Karpas-422 (cell line): ENCODE measurements at regions not wholly inside any gene's neighbourhood (a gene's known extent, or its start where the extent isn't known, plus 50 kb on each side); places are given as distances from the start of the nearest gene placed in this dataset.
"Not testable (repeated sequence)": the region's sequence is repeated elsewhere in the genome, so short reads cannot be mapped to it uniquely, and the experiment has no call there.

Source experiments
- DNase-seq: peaks from one replicate; pipeline ENCODE4 v3.0.0-alpha.2; 2015
- H2AFZ ChIP-seq: fragments of 200-600 bp; sonication (generic); 2 replicates; pipeline ENCODE4 v1.6.1; 2014; ENCODE audit warnings: antibody characterized with exemption, low read length, mixed read lengths
- H3K27ac ChIP-seq: fragments of 200-600 bp; sonication (generic); 2 replicates; pipeline ENCODE4 v1.5.1; 2014; ENCODE audit warnings: mild to moderate bottlenecking, low read length, moderate library complexity
- H3K27me3 ChIP-seq: fragments of 200-600 bp; sonication (generic); 2 replicates; pipeline ENCODE4 v1.6.1; 2014; ENCODE audit warnings: low read length, mixed read lengths
- H3K36me3 ChIP-seq: fragments of 200-600 bp; sonication (generic); 2 replicates; pipeline ENCODE4 v1.6.1; 2014; ENCODE audit warnings: low read length, mixed read lengths; ENCODE audit not compliant: insufficient read depth
- H3K4me1 ChIP-seq: fragments of 200-600 bp; sonication (generic); 2 replicates; pipeline ENCODE4 v1.6.1; 2014; ENCODE audit warnings: mild to moderate bottlenecking, low read length, mixed read lengths
- H3K4me2 ChIP-seq: fragments of 200-600 bp; sonication (generic); 2 replicates; pipeline ENCODE4 v1.6.1; 2014; ENCODE audit warnings: low read length, low read depth, mild to moderate bottlenecking; ENCODE audit not compliant: poor library complexity, severe bottlenecking
- H3K4me3 ChIP-seq: fragments of 200-600 bp; sonication (generic); 2 replicates; pipeline ENCODE4 v1.5.1; 2014; ENCODE audit warnings: mild to moderate bottlenecking, antibody characterized with exemption, low read length, mixed read lengths
- H3K79me2 ChIP-seq: fragments of 200-600 bp; sonication (generic); 2 replicates; pipeline ENCODE4 v1.6.1; 2014; ENCODE audit warnings: mild to moderate bottlenecking, low read length, mixed read lengths
- H3K9ac ChIP-seq: fragments of 200-600 bp; sonication (generic); 2 replicates; pipeline ENCODE4 v1.6.0; 2014; ENCODE audit warnings: low read length
- H3K9me2 ChIP-seq: fragments of 200-600 bp; sonication (generic), shearing (Covaris generic); replicated peaks from 2 replicates; pipeline ENCODE4 v1.6.0; 2014; ENCODE audit warnings: mild to moderate bottlenecking, low read length, moderate library complexity; ENCODE audit not compliant: insufficient read depth
- H3K9me3 ChIP-seq: fragments of 300-700, 200-600 bp; sonication (generic); 2 replicates; pipeline ENCODE4 v1.6.1; 2014; ENCODE audit warnings: low read length, mixed read lengths
- H4K20me1 ChIP-seq: fragments of 200-600 bp; sonication (generic); 2 replicates; pipeline ENCODE4 v1.6.1; 2014; ENCODE audit warnings: mild to moderate bottlenecking, antibody characterized with exemption, low read length, low read depth; ENCODE audit not compliant: insufficient read depth

GRCh38 chr5:163569284-163569683 lies 63.9 kb downstream of the MAT2B start:
- H3K4me3 ChIP-seq, result no peak overlapping the region
- no peaks in the 10 kb centered on the region for H3K4me1 ChIP-seq
- H3K27ac ChIP-seq, result no peak overlapping the region
- H3K79me2 ChIP-seq, result no peaks in the 10 kb centered on the region
- no peak overlapping the region for H3K9ac ChIP-seq
- H3K27me3 ChIP-seq, result no peaks in the 10 kb centered on the region
- H4K20me1 ChIP-seq, result 0 out of 2 replicates have a peak, but pooled peaks cover 4% of the 10 kb centered on the region
- no peak overlapping the region for H2AFZ ChIP-seq
- no peaks in the 10 kb centered on the region for H3K9me3 ChIP-seq
- no peak for DNase-seq
- no peaks in the 10 kb centered on the region for H3K9me2 ChIP-seq
- H3K36me3 ChIP-seq, result no peaks in the 10 kb centered on the region
- no peak overlapping the region for H3K4me2 ChIP-seq

DNA sequence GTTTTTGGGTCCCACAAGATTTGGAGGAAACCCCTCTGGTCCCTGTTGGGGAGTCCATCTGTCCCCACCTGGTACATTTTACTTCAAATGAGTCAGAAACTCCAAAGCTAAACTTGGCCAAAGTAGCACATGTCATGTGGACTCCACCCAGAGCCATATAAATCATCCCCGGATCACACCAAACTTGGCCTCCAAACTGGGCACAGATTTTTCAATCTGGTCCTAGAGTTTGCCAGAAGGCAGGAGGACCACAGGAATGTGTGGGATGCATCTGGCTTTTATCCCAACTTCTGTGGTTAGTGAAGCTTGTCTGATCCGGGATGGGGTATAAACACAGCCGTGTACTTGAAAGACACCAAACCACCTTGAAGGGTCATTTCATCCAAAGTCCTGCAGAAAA lies 66.3 kb downstream of the MAT2B start:
- Histone ChIP-seq H4K20me1 (0 out of 2 replicates have a peak, but pooled peaks cover 4% of the 10 kb centered on the region), H3K36me3 (no peaks in the 10 kb centered on the region), H3K9ac (no peak overlapping the region), H3K9me3 (no peaks in the 10 kb centered on the region), H3K4me3 (no peak overlapping the region), H3K79me2 (no peaks in the 10 kb centered on the region), H2AFZ (no peak overlapping the region), H3K27me3 (no peaks in the 10 kb centered on the region), H3K27ac (no peak overlapping the region), H3K9me2 (no peaks in the 10 kb centered on the region), H3K4me1 (no peaks in the 10 kb centered on the region), H3K4me2 (no peak overlapping the region)
- no peak for DNase-seq

DNA sequence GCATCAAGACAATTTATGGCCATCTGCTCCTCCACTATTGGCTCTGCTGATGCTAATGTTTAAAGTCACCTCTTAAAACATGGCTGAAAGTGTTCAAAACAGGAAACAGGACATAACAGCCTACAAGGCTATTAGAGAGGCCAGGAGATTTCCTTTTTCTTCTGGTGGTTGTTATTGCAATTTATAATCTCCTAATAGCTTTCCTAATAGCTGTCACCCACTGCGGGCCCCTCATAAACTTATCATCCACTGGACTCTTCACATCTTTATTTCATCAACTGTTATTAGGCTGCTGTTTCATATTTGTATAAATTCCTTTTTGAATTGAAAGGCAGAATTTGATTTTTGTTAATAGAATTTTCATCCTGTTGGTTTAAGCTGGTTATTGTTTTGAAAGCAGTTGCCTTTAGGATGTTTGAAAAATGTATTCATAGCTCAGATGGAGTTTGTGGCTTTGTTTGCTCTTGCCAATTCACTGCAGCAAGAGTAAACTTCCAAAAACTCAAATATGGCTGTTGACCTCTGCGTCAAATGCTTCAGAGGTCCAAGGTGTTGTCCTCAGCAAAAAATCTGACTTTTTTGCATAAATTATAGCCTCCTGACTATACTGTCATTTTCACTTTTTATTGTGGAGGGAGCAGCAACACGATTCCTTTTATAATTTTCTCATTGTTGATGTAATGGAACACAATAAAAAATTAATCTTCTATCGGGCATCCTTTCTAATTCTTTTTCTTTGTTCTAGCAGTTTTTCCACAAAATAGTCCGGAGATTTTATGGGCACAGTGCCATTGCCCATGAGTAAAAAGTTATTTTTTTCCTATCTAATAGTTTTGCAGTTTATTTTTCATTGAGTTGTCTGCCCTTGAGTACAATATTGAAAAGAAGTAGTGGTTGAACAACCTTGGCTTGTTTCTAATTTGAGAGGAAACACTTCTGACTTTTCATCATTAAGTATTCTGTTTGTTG lies 69.3 kb downstream of the MAT2B start:
- DNase-seq, result no peak
- Histone ChIP-seq H3K27ac (no peak overlapping the region), H2AFZ (no peak overlapping the region), H3K4me2 (no peak overlapping the region), H3K9ac (no peak overlapping the region), H3K4me1 (no peaks in the 10 kb centered on the region), H4K20me1 (no peaks in the 10 kb centered on the region), H3K27me3 (no peaks in the 10 kb centered on the region), H3K36me3 (no peaks in the 10 kb centered on the region), H3K9me3 (no peaks in the 10 kb centered on the region), H3K79me2 (no peaks in the 10 kb centered on the region), H3K4me3 (no peak overlapping the region), H3K9me2 (no peaks in the 10 kb centered on the region)

DNA sequence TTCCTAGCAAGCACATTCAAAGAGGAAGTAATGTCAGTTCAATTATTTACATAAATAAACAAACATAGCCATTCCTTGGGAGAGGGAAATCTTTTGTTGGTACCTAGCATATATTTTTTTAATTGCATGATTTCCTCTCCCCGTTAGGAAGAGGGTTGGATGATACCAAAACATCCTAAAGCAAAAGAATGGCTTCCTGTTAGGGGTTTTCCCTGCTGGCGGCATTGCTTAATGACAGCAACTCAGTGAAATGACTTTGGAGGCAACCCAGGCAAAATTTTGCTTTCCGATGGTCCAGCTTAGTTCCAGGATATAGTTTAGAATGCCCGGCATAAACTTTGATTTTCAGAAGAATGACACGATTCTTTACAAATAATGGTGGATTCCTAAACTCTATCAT lies 73.2 kb downstream of the MAT2B start:
- no peak for DNase-seq
- no peaks in the 10 kb centered on the region for H3K9me2 ChIP-seq
- H3K79me2 ChIP-seq, result no peaks in the 10 kb centered on the region
- no peak overlapping the region for H2AFZ ChIP-seq
- no peaks in the 10 kb centered on the region for H4K20me1 ChIP-seq
- H3K9ac ChIP-seq, result no peak overlapping the region
- no peak overlapping the region for H3K4me2 ChIP-seq
- no peaks in the 10 kb centered on the region for H3K36me3 ChIP-seq
- no peak overlapping the region for H3K4me3 ChIP-seq
- no peak overlapping the region for H3K27ac ChIP-seq
- H3K4me1 ChIP-seq, result no peaks in the 10 kb centered on the region
- no peaks in the 10 kb centered on the region for H3K9me3 ChIP-seq
- H3K27me3 ChIP-seq, result no peaks in the 10 kb centered on the region

GRCh38 chr5:163579729-163580128 lies 74.3 kb downstream of the MAT2B start:
- no peak overlapping the region for H2AFZ ChIP-seq
- no peaks in the 10 kb centered on the region for H3K36me3 ChIP-seq
- H3K9ac ChIP-seq, result no peak overlapping the region
- no peaks in the 10 kb centered on the region for H3K27me3 ChIP-seq
- H3K4me3 ChIP-seq, result no peak overlapping the region
- H3K4me2 ChIP-seq, result no peak overlapping the region
- H3K4me1 ChIP-seq, result no peaks in the 10 kb centered on the region
- no peaks in the 10 kb centered on the region for H3K9me2 ChIP-seq
- no peak overlapping the region for H3K27ac ChIP-seq
- no peak for DNase-seq
- H3K79me2 ChIP-seq, result no peaks in the 10 kb centered on the region
- no peaks in the 10 kb centered on the region for H3K9me3 ChIP-seq
- H4K20me1 ChIP-seq, result no peaks in the 10 kb centered on the region

DNA sequence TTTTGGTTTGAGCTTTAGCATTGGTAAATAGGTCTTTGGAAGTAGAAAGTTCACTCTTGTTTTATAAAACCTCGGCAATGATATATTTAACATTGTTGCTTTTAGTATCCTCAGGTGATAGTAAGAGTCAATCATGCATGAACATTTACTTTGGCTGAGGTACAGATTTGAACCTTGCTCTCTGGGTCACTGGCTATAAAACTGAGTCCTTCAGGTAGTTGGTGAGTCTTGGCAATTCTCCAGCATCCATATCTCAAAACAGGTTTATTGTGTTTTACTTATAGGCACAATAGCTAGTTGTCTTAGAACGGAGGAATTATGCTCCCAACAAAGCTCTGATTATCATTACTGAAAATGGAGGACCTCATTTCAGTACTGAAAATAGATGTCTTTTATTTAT lies 75.1 kb downstream of the MAT2B start:
- no peak overlapping the region for H3K4me3 ChIP-seq
- no peak overlapping the region for H3K27ac ChIP-seq
- H2AFZ ChIP-seq, result no peak overlapping the region
- no peak overlapping the region for H3K9ac ChIP-seq
- no peak for DNase-seq
- no peaks in the 10 kb centered on the region for H3K9me2 ChIP-seq
- no peaks in the 10 kb centered on the region for H3K27me3 ChIP-seq
- H3K9me3 ChIP-seq, result no peaks in the 10 kb centered on the region
- no peaks in the 10 kb centered on the region for H4K20me1 ChIP-seq
- no peaks in the 10 kb centered on the region for H3K79me2 ChIP-seq
- no peaks in the 10 kb centered on the region for H3K4me1 ChIP-seq
- no peaks in the 10 kb centered on the region for H3K36me3 ChIP-seq
- no peak overlapping the region for H3K4me2 ChIP-seq

GRCh38 chr5:163583491-163584153 lies 78.2 kb downstream of the MAT2B start:
- not testable (repeated sequence) for H3K27me3 ChIP-seq, H3K79me2 ChIP-seq, H4K20me1 ChIP-seq

DNA sequence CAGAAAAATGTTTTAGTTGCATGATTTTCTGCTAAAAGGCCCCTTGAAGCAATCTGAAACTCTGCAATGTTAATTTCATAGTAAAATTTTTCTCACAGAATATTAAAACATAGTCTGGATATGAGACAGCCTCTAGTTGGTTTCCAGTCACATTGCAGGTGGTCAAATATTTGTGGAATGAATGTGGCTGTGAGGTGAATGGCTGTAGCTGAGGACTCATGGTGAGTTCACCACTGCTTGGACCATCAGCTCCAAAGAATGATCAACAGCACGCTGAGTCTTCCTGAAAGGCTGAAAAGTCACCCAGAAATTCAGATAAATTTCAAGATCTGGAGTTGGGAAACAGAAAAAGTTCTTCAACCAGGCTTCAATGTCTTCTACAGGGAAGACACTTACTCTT lies 79.8 kb downstream of the MAT2B start:
- H3K4me2 ChIP-seq, result no peak overlapping the region
- no peak overlapping the region for H2AFZ ChIP-seq
- no peaks in the 10 kb centered on the region for H3K36me3 ChIP-seq
- no peaks in the 10 kb centered on the region for H3K4me1 ChIP-seq
- H3K4me3 ChIP-seq, result no peak overlapping the region
- no peak overlapping the region for H3K9ac ChIP-seq
- H3K9me3 ChIP-seq, result no peaks in the 10 kb centered on the region
- no peak for DNase-seq
- H3K9me2 ChIP-seq, result no peaks in the 10 kb centered on the region
- no peaks in the 10 kb centered on the region for H3K79me2 ChIP-seq
- no peaks in the 10 kb centered on the region for H4K20me1 ChIP-seq
- H3K27ac ChIP-seq, result no peak overlapping the region
- no peaks in the 10 kb centered on the region for H3K27me3 ChIP-seq

More at GRCh38 chr5:163583491-163584153, 78.2 kb downstream of the MAT2B start:
- not testable (repeated sequence) for H3K9ac ChIP-seq, H3K9me2 ChIP-seq, H3K4me1 ChIP-seq, H3K9me3 ChIP-seq, H3K36me3 ChIP-seq, H2AFZ ChIP-seq, H3K4me2 ChIP-seq, H3K4me3 ChIP-seq, H3K27ac ChIP-seq, DNase-seq
